ENCODE measurements at regions not wholly inside any gene's neighbourhood (a gene's known extent, or its start where the extent isn't known, plus 50 kb on each side); places are given as distances from the start of the nearest gene placed in this dataset.

- Histone ChIP-seq H3K27ac (ENCODE audit: low read depth, low read length, poor library complexity, severe bottlenecking) (no peak overlapping the region), H3K27me3 (replicated peaks; ENCODE audit: insufficient read depth, low read depth, low read length, poor library complexity) (no peaks in the 10 kb centered on the region), H3K36me3 (ENCODE audit: insufficient read depth, low read length, poor library complexity, severe bottlenecking) (no peaks in the 10 kb centered on the region), H3K4me3 (ENCODE audit: low read depth, low read length, poor library complexity, severe bottlenecking) (no peak overlapping the region), H3K9me3 (ENCODE audit: low read depth, low read length, poor library complexity, severe bottlenecking) (no peaks in the 10 kb centered on the region), H3K4me1 (ENCODE audit: insufficient read depth, low read length, poor library complexity, severe bottlenecking) (no peaks in the 10 kb centered on the region)
- ChIA-PET CTCF (no interaction called here), POLR2A (ENCODE audit: low non-redundant PET) (no interaction called here)
- BruUV-seq (replicated peaks): no TSS peak
- intact Hi-C loops (cut with micrococcal nuclease; ENCODE audit: unreplicated experiment): loop anchor here (5.0 kb wide), 1 partner anchor 335 kb away; the partner anchor contains the start of gene PRSS48
- DNase-seq (ENCODE audit: low spot score): no peak
- no peak for TF ChIP-seq CTCF (conservative IDR thresholded peaks at IDR 0.05; ENCODE audit: low read depth, low read length)
- no peak for TF ChIP-seq EZH2 (IDR thresholded peaks at IDR 0.05; ENCODE audit: borderline replicate concordance, low read depth, low read length, poor library complexity, severe bottlenecking)
These were observed 148.8 kb downstream of the GATB start for GRCh38 chr4:151611960-151612359.

GRCh38 chr4:151613290-151613689 is 147.5 kb downstream of the GATB start:
- DNase-seq (ENCODE audit: low spot score): no peak
- Histone ChIP-seq H3K9me3 (ENCODE audit: low read depth, low read length, poor library complexity, severe bottlenecking) (no peaks in the 10 kb centered on the region), H3K27me3 (replicated peaks; ENCODE audit: insufficient read depth, low read depth, low read length, poor library complexity) (no peaks in the 10 kb centered on the region), H3K27ac (ENCODE audit: low read depth, low read length, poor library complexity, severe bottlenecking) (no peak overlapping the region), H3K4me1 (ENCODE audit: insufficient read depth, low read length, poor library complexity, severe bottlenecking) (no peaks in the 10 kb centered on the region), H3K4me3 (ENCODE audit: low read depth, low read length, poor library complexity, severe bottlenecking) (no peak overlapping the region), H3K36me3 (ENCODE audit: insufficient read depth, low read length, poor library complexity, severe bottlenecking) (no peaks in the 10 kb centered on the region)
- intact Hi-C loops (cut with micrococcal nuclease; ENCODE audit: unreplicated experiment): loop anchor here (5.0 kb wide), 1 partner anchor 336 kb away; the partner anchor contains the start of gene PRSS48
- CTCF ChIA-PET: interaction anchor here (0.7 kb wide), 1 partner anchor 288 kb away, joined by 5 read pairs; no protein-coding TSS in a partner anchor
- no TSS peak for BruUV-seq (replicated peaks)
- POLR2A ChIA-PET (ENCODE audit: low non-redundant PET): no interaction called here
- TF ChIP-seq EZH2 (IDR thresholded peaks at IDR 0.05; ENCODE audit: borderline replicate concordance, low read depth, low read length, poor library complexity, severe bottlenecking): no peak
- no peak for TF ChIP-seq CTCF (conservative IDR thresholded peaks at IDR 0.05; ENCODE audit: low read depth, low read length)

GRCh38 chr4:151614561-151614960 is 146.2 kb downstream of the GATB start:
- no peak overlapping the region for H3K4me3 ChIP-seq (ENCODE audit: low read depth, low read length, poor library complexity, severe bottlenecking)
- intact Hi-C loops (cut with micrococcal nuclease; ENCODE audit: unreplicated experiment): loop anchor here (5.0 kb wide), 1 partner anchor 337 kb away; the partner anchor contains the start of gene PRSS48
- no peaks in the 10 kb centered on the region for H3K27me3 ChIP-seq (replicated peaks; ENCODE audit: insufficient read depth, low read depth, low read length, poor library complexity)
- POLR2A ChIA-PET (ENCODE audit: low non-redundant PET): no interaction called here
- no peak for DNase-seq (ENCODE audit: low spot score)
- CTCF ChIA-PET: no interaction called here
- H3K4me1 ChIP-seq (ENCODE audit: insufficient read depth, low read length, poor library complexity, severe bottlenecking): no peaks in the 10 kb centered on the region
- TF ChIP-seq CTCF (conservative IDR thresholded peaks at IDR 0.05; ENCODE audit: low read depth, low read length): no peak
- no peak for TF ChIP-seq EZH2 (IDR thresholded peaks at IDR 0.05; ENCODE audit: borderline replicate concordance, low read depth, low read length, poor library complexity, severe bottlenecking)
- H3K27ac ChIP-seq (ENCODE audit: low read depth, low read length, poor library complexity, severe bottlenecking): no peak overlapping the region
- BruUV-seq (replicated peaks): no TSS peak
- no peaks in the 10 kb centered on the region for H3K9me3 ChIP-seq (ENCODE audit: low read depth, low read length, poor library complexity, severe bottlenecking)
- no peaks in the 10 kb centered on the region for H3K36me3 ChIP-seq (ENCODE audit: insufficient read depth, low read length, poor library complexity, severe bottlenecking)

All from A673 (cell line).